B cell (primary cell): ENCODE measurements at regions not wholly inside any gene's neighbourhood (a gene's known extent, or its start where the extent isn't known, plus 50 kb on each side); places are given as distances from the start of the nearest gene placed in this dataset.

Experiments
- ATAC-seq: fragments of 200-7000 bp; cut with Tn5 transposase; one replicate; pipeline ENCODE4 v1.10.0; 2021; ENCODE audit warnings: low read depth, mild to moderate bottlenecking, moderate number of reproducible peaks, moderate library complexity
- CTCF ChIA-PET: fragments of 350-600 bp; sonication (Branson Sonifier 250); formaldehyde crosslinking; loops from one replicate; lab custom pipeline; 2021; ENCODE audit warnings: antibody characterized with exemption, inconsistent platforms; lab: Charles Lee
- POLR2A ChIA-PET: fragments of 350-600 bp; sonication (Branson Sonifier 250); formaldehyde crosslinking; loops from one replicate; lab custom pipeline; 2021; ENCODE audit warnings: antibody characterized with exemption; lab: Charles Lee
- DNase-seq: peaks from one replicate; pipeline ENCODE4 v3.0.0; 2013
- H2AFZ ChIP-seq: 2 replicates; pipeline ENCODE4 v1.6.1; 2012; ENCODE audit warnings: mild to moderate bottlenecking, low read depth, low read length; ENCODE audit not compliant: insufficient read depth, poor library complexity, severe bottlenecking
- H3K27ac ChIP-seq, 2 donors: 1 replicate in 1 of 2; 2 replicates in 1 of 2; pipeline ENCODE4 v1.5.1; 2012 to 2013; ENCODE audit warnings: low read length in 2 of 2, mild to moderate bottlenecking in 2 of 2, moderate library complexity in 1 of 2
- H3K27me3 ChIP-seq, 4 experiments: fragments of 200-600 bp in 1 of 4; sonication (generic) in 1 of 4; replicated peaks in 1 of 4; 1 replicate in 2 of 4; 2 replicates in 2 of 4; pipeline versions ENCODE4 v1.6.1 to v1.7.0; 2013 to 2016; ENCODE audit warnings: low read length in 3 of 4, mild to moderate bottlenecking in 2 of 4, mixed read lengths in 1 of 4, moderate library complexity in 1 of 4; ENCODE audit not compliant: insufficient read depth in 4 of 4, control insufficient read depth in 3 of 4; ENCODE audit errors: control extremely low read depth in 1 of 4
- H3K36me3 ChIP-seq, 2 experiments: replicated peaks in 1 of 2; 1 replicate in 1 of 2; 2 replicates in 1 of 2; pipeline versions ENCODE4 v1.6.1 to v1.7.1; 2013; ENCODE audit warnings: low read length in 1 of 2; ENCODE audit not compliant: insufficient read depth in 2 of 2, control insufficient read depth in 1 of 2; ENCODE audit errors: control extremely low read depth in 1 of 2, extremely low read depth in 1 of 2
- H3K4me1 ChIP-seq, 2 donors: fragments of 200-600 bp in 1 of 2; sonication (generic) in 1 of 2; 1 replicate in 1 of 2; 2 replicates in 1 of 2; pipeline versions ENCODE4 v1.5.1 to v1.6.1; 2013 to 2017; ENCODE audit warnings: low read length in 2 of 2; ENCODE audit not compliant: control insufficient read depth in 2 of 2, insufficient read depth in 2 of 2
- H3K4me2 ChIP-seq: replicated peaks from 2 replicates; pipeline ENCODE3; 2012; ENCODE audit warnings: mild to moderate bottlenecking, low read depth, low read length; ENCODE audit not compliant: poor library complexity, severe bottlenecking
- H3K4me3 ChIP-seq, 5 experiments: fragments of 200-600 bp in 1 of 5; sonication (generic) in 1 of 5; 1 replicate in 3 of 5; 2 replicates in 2 of 5; pipeline versions ENCODE4 v1.5.1 to v1.7.0; 2011 to 2016; ENCODE audit warnings: low read length in 4 of 5, mild to moderate bottlenecking in 4 of 5, low read depth in 2 of 5, control low read depth in 1 of 5, moderate library complexity in 1 of 5; ENCODE audit not compliant: insufficient read depth in 1 of 5; ENCODE audit errors: control extremely low read depth in 1 of 5, extremely low read depth in 1 of 5
- H3K79me2 ChIP-seq: fragments of 200-600 bp; sonication (generic); one replicate; pipeline ENCODE4 v1.6.0; 2016; ENCODE audit warnings: low read length; ENCODE audit not compliant: control insufficient read depth, insufficient read depth
- H3K9ac ChIP-seq: fragments of 200-600 bp; sonication (generic); 2 replicates; pipeline ENCODE4 v1.6.1; 2017; ENCODE audit warnings: mild to moderate bottlenecking, low read length, moderate library complexity
- H3K9me3 ChIP-seq, 3 donors: one replicate each; pipeline versions ENCODE4 v1.6.1 to v1.7.1; 2013; ENCODE audit warnings: low read length in 2 of 3; ENCODE audit not compliant: control insufficient read depth in 2 of 3, insufficient read depth in 1 of 3; ENCODE audit errors: control extremely low read depth in 1 of 3
- H4K20me1 ChIP-seq: 2 replicates; pipeline ENCODE4 v1.6.0; 2012; ENCODE audit warnings: mild to moderate bottlenecking, low read length; ENCODE audit not compliant: insufficient read depth, control insufficient read depth, poor library complexity, severe bottlenecking
- H3K27ac Mint-ChIP-seq: one replicate; pipeline ENCODE4 v1.8.0; 2021; ENCODE audit warnings: mixed read lengths
- H3K27me3 Mint-ChIP-seq: one replicate; pipeline ENCODE4 v1.8.0; 2021; ENCODE audit warnings: mixed read lengths
- H3K4me1 Mint-ChIP-seq: one replicate; pipeline ENCODE4 v1.8.0; 2021; ENCODE audit warnings: mixed read lengths
- H3K4me3 Mint-ChIP-seq: one replicate; pipeline ENCODE4 v1.8.0; 2021; ENCODE audit warnings: mixed read lengths
- H3K9me3 Mint-ChIP-seq: one replicate; pipeline ENCODE4 v1.8.0; 2022; ENCODE audit warnings: mixed read lengths; ENCODE audit not compliant: insufficient read depth
- CTCF ChIP-seq: fragments of 200-600 bp; IDR thresholded peaks from one replicate; pipeline ENCODE4 v1.8.0; 2022; ENCODE audit warnings: antibody characterized with exemption, mild to moderate bottlenecking
- EZH2 ChIP-seq: IDR thresholded peaks from 2 replicates; pipeline ENCODE4 v1.6.1; 2012; ENCODE audit warnings: borderline replicate concordance, low read depth, mild to moderate bottlenecking, moderate library complexity, low read length; ENCODE audit not compliant: insufficient read depth, poor library complexity, severe bottlenecking
- WGBS: methylation state at CpG from one replicate; pipeline ENCODE4 v1.1.5; 2013; ENCODE audit warnings: missing lambda C conversion rate; ENCODE audit not compliant: insufficient coverage; 5-methylcytosine and 5-hydroxymethylcytosine counted together
- intact Hi-C: fragments of 100-400 bp; cut with micrococcal nuclease; formaldehyde crosslinking; loops from one replicate; pipeline ENCODE4 v1.10.0; 2022

DNA sequence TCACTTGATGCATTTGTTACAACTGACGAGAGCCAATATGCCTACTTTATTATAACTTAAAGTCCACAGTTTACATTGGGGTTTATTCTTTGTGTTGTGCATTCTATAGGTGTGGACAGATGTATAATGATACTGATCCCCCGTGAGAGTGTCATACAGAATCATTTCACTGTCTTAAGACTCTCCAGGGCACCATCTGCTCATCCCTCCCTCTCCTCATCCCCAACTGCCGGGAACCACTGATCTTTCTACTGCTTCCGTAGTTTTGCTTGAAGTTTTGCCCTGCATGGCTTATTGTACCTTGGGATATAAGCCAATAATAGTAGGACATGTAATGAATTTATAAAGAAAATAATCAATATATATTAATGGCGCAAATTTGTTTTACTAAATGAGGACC lies 137.8 kb upstream of the MSX1 start:
- TF ChIP-seq EZH2, result no peak
- no peak for TF ChIP-seq CTCF
- ATAC-seq (no peak), DNase-seq (no peak)
- Mint-ChIP-seq H3K9me3 (peaks cover 11% of the 10 kb centered on the region), H3K27ac (no peak overlapping the region), H3K27me3 (no peaks in the 10 kb centered on the region), H3K4me3 (no peak overlapping the region), H3K4me1 (no peaks in the 10 kb centered on the region)
- no peaks in the 10 kb centered on the region for H4K20me1 ChIP-seq
- H3K9me3 ChIP-seq, result peaks cover 0 to 28% (median 24%) of the 10 kb centered on the region in 3 donors
- intact Hi-C loops, result no loop called here
- H3K4me2 ChIP-seq, result no peak overlapping the region
- H2AFZ ChIP-seq, result no peak overlapping the region
- WGBS, result no CpG with 5 or more reads among the region's 5 CpGs
- no peaks in the 10 kb centered on the region for H3K4me1 ChIP-seq
- no peak overlapping the region for H3K9ac ChIP-seq
- H3K27me3 ChIP-seq, result no peaks in the 10 kb centered on the region
- no peak overlapping the region for H3K4me3 ChIP-seq
- H3K79me2 ChIP-seq, result no peaks in the 10 kb centered on the region
- CTCF ChIA-PET, result no interaction called here
- no peaks in the 10 kb centered on the region for H3K36me3 ChIP-seq
- no peak overlapping the region for H3K27ac ChIP-seq
- POLR2A ChIA-PET, result no interaction called here

GRCh38 chr4:4720646-4721045 lies 138.8 kb upstream of the MSX1 start:
- 100% methylated on average over 6 of the region's 6 CpGs for WGBS
- no peak for DNase-seq
- no peaks in the 10 kb centered on the region for H3K36me3 ChIP-seq
- no peak overlapping the region for H3K4me3 ChIP-seq
- no peak overlapping the region for H3K27ac ChIP-seq
- no peaks in the 10 kb centered on the region for H3K4me1 ChIP-seq
- CTCF ChIA-PET, result no interaction called here
- H3K4me2 ChIP-seq, result no peak overlapping the region
- H3K4me1 Mint-ChIP-seq, result no peaks in the 10 kb centered on the region
- TF ChIP-seq CTCF, result no peak
- TF ChIP-seq EZH2, result no peak
- no peak overlapping the region for H3K27ac Mint-ChIP-seq
- H4K20me1 ChIP-seq, result no peaks in the 10 kb centered on the region
- no peak overlapping the region for H3K4me3 Mint-ChIP-seq
- intact Hi-C loops, result no loop called here
- H2AFZ ChIP-seq, result no peak overlapping the region
- no peak for ATAC-seq
- peaks cover 0 to 19% (median 14%) of the 10 kb centered on the region in 3 donors for H3K9me3 ChIP-seq
- no peak overlapping the region for H3K9ac ChIP-seq
- H3K79me2 ChIP-seq, result no peaks in the 10 kb centered on the region
- peaks cover 3% of the 10 kb centered on the region for H3K9me3 Mint-ChIP-seq
- no peaks in the 10 kb centered on the region for H3K27me3 ChIP-seq
- POLR2A ChIA-PET, result no interaction called here
- H3K27me3 Mint-ChIP-seq, result no peaks in the 10 kb centered on the region
